HCT116 (cell line): ENCODE measurements at regions not wholly inside any gene's neighbourhood (a gene's known extent, or its start where the extent isn't known, plus 50 kb on each side); places are given as distances from the start of the nearest gene placed in this dataset.

ENCODE experiments used
- FOSL1 ChIP-seq: IDR thresholded peaks from 2 replicates; pipeline ENCODE4 v1.6.1; 2012; ENCODE audit warnings: low read depth
- POLR2A ChIP-seq: IDR thresholded peaks from 2 replicates; pipeline ENCODE4 v1.7.0; 2011; ENCODE audit warnings: borderline replicate concordance; ENCODE audit not compliant: insufficient read depth, insufficient read length; ENCODE audit errors: extremely low read depth
- RAD21 ChIP-seq: IDR thresholded peaks from 2 replicates; pipeline ENCODE4 v1.6.1; 2012; ENCODE audit warnings: low read depth, mild to moderate bottlenecking
- REST ChIP-seq: IDR thresholded peaks from 2 replicates; pipeline ENCODE4 v1.6.1; 2012; ENCODE audit warnings: low read depth
- TF ChIP-seq, protein P1 (sequence below), 3 experiments: fragments of 200-600 bp in 1 of 3; sonication (generic) in 1 of 3; IDR thresholded peaks in 2 of 3; conservative IDR thresholded peaks in 1 of 3; 2 replicates each; pipeline ENCODE4 v1.5.1; 2012 to 2017; ENCODE audit warnings: low read depth in 2 of 3, low read length in 2 of 3, antibody characterized with exemption in 1 of 3, borderline replicate concordance in 1 of 3, control low read depth in 1 of 3, mild to moderate bottlenecking in 1 of 3, mixed read lengths in 1 of 3, mixed run types in 1 of 3, moderate library complexity in 1 of 3; ENCODE audit not compliant: insufficient read depth in 1 of 3

DNA sequence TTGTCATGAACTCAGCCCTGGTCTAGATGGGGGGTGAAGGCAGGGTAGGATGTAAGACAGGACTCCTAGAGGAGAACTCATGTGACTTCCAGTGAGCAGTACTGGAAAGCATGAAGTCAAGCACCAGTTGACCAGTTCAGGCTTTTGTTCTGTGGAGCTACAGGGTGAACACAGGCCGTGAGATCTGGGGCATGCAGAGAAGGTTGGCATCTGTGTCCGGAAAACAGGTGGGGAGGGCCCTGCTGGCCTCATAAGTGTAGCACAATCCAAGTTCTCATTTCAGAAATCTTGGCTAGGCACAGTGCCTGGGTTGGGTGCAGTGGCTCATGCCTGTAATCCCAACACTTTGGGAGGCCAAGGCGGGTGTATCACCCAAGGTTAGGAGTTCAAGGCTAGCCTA is 50.9 kb upstream of the SPATS2L start:
- TF ChIP-seq, protein P1, sequence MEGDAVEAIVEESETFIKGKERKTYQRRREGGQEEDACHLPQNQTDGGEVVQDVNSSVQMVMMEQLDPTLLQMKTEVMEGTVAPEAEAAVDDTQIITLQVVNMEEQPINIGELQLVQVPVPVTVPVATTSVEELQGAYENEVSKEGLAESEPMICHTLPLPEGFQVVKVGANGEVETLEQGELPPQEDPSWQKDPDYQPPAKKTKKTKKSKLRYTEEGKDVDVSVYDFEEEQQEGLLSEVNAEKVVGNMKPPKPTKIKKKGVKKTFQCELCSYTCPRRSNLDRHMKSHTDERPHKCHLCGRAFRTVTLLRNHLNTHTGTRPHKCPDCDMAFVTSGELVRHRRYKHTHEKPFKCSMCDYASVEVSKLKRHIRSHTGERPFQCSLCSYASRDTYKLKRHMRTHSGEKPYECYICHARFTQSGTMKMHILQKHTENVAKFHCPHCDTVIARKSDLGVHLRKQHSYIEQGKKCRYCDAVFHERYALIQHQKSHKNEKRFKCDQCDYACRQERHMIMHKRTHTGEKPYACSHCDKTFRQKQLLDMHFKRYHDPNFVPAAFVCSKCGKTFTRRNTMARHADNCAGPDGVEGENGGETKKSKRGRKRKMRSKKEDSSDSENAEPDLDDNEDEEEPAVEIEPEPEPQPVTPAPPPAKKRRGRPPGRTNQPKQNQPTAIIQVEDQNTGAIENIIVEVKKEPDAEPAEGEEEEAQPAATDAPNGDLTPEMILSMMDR (IDR thresholded peaks at IDR 0.05 in 2 of 3, conservative IDR thresholded peaks at IDR 0.05 in 1 of 3; ENCODE audit: borderline replicate concordance in 1 of 3, insufficient read depth in 1 of 3, low read depth in 2 of 3, low read length in 2 of 3), result no peak
- no peak for TF ChIP-seq RAD21
- TF ChIP-seq POLR2A, result no peak
- no peak for TF ChIP-seq REST
- no peak for TF ChIP-seq FOSL1
